Suprapubic skin (tissue), 4 donors: ENCODE measurements at regions not wholly inside any gene's neighbourhood (a gene's known extent, or its start where the extent isn't known, plus 50 kb on each side); places are given as distances from the start of the nearest gene placed in this dataset.

ENCODE experiments used
- CTCF ChIP-seq, 2 donors: fragments of 200-600 bp in 1 of 2; fragments of 450-650 bp in 1 of 2; sonication (generic) in 1 of 2; IDR thresholded peaks; one replicate each; pipeline ENCODE4 v1.5.1; 2016 to 2019; ENCODE audit warnings: antibody characterized with exemption in 2 of 2, mild to moderate bottlenecking in 1 of 2, moderate library complexity in 1 of 2
- EP300 ChIP-seq: sonication (generic); formaldehyde crosslinking; IDR thresholded peaks from one replicate; pipeline ENCODE4 v1.6.1; 2017; ENCODE audit warnings: antibody characterized with exemption
- POLR2A ChIP-seq, 2 donors: fragments of 450-650 bp; IDR thresholded peaks; one replicate each; pipeline ENCODE4 v1.6.1; 2017; ENCODE audit warnings: antibody characterized with exemption in 2 of 2, mild to moderate bottlenecking in 2 of 2, moderate library complexity in 2 of 2
- POLR2AphosphoS5 ChIP-seq, 3 donors: sonication (generic); formaldehyde crosslinking; IDR thresholded peaks; one replicate each; pipeline ENCODE4 v1.6.1; 2017; ENCODE audit warnings: antibody characterized with exemption in 3 of 3

- TF ChIP-seq CTCF (IDR thresholded peaks at IDR 0.05), result no peak
- no peak for TF ChIP-seq POLR2A (IDR thresholded peaks at IDR 0.05)
- no peak for TF ChIP-seq POLR2AphosphoS5 (IDR thresholded peaks at IDR 0.05)
- no peak for TF ChIP-seq EP300
Measured at GRCh38 chr6:131510591-131510990, 62.4 kb upstream of the ARG1 start.
